ENCODE measurements at regions not wholly inside any gene's neighbourhood (a gene's known extent, or its start where the extent isn't known, plus 50 kb on each side); places are given as distances from the start of the nearest gene placed in this dataset.

GRCh38 chr21:28226563-28226962, 766.1 kb downstream of the LTN1 start:
- no peak for DNase-seq (ENCODE audit: low spot score)
- in situ Hi-C loops (cut with HindIII; ENCODE audit: low sequenced_read_pairs): no loop called here

GRCh38 chr21:28224191-28224726, 768.4 kb downstream of the LTN1 start:
- no peak for DNase-seq (ENCODE audit: low spot score)
- in situ Hi-C loops (cut with HindIII; ENCODE audit: low sequenced_read_pairs): no loop called here

- in situ Hi-C loops (cut with HindIII; ENCODE audit: low sequenced_read_pairs): no loop called here
- DNase-seq (ENCODE audit: low spot score): no peak
Observed at GRCh38 chr21:28221984-28222383, 770.7 kb downstream of the LTN1 start.

GRCh38 chr21:28220680-28221079, 772.0 kb downstream of the LTN1 start:
- in situ Hi-C loops (cut with HindIII; ENCODE audit: low sequenced_read_pairs): no loop called here

GRCh38 chr21:28216976-28217523, 775.6 kb downstream of the LTN1 start:
- DNase-seq (ENCODE audit: low spot score): no peak
- in situ Hi-C loops (cut with HindIII; ENCODE audit: low sequenced_read_pairs): no loop called here

More at GRCh38 chr21:28220680-28221079, 772.0 kb downstream of the LTN1 start:
- no peak for DNase-seq (ENCODE audit: low spot score)

- no peak for DNase-seq (ENCODE audit: low spot score)
- in situ Hi-C loops (cut with HindIII; ENCODE audit: low sequenced_read_pairs): no loop called here
Observed at GRCh38 chr21:28215214-28215954, 777.3 kb downstream of the LTN1 start.

GRCh38 chr21:28214786-28215185, 777.9 kb downstream of the LTN1 start:
- DNase-seq (ENCODE audit: low spot score): no peak
- in situ Hi-C loops (cut with HindIII; ENCODE audit: low sequenced_read_pairs): no loop called here

GRCh38 chr21:28213261-28213660, 779.4 kb downstream of the LTN1 start:
- no peak for DNase-seq (ENCODE audit: low spot score)
- in situ Hi-C loops (cut with HindIII; ENCODE audit: low sequenced_read_pairs): no loop called here

- in situ Hi-C loops (cut with HindIII; ENCODE audit: low sequenced_read_pairs): no loop called here
- DNase-seq (ENCODE audit: low spot score): no peak
Observed at GRCh38 chr21:28212061-28212460, 780.6 kb downstream of the LTN1 start.

GRCh38 chr21:28207436-28208173, 785.1 kb downstream of the LTN1 start:
- DNase-seq (ENCODE audit: low spot score): no peak
- in situ Hi-C loops (cut with HindIII; ENCODE audit: low sequenced_read_pairs): no loop called here

GRCh38 chr21:28200726-28201125, 792.0 kb downstream of the LTN1 start:
- in situ Hi-C loops (cut with HindIII; ENCODE audit: low sequenced_read_pairs): no loop called here

GRCh38 chr21:28196981-28197380, 795.7 kb downstream of the LTN1 start:
- in situ Hi-C loops (cut with HindIII; ENCODE audit: low sequenced_read_pairs): no loop called here

More at GRCh38 chr21:28200726-28201125, 792.0 kb downstream of the LTN1 start:
- no peak for DNase-seq (ENCODE audit: low spot score)

GRCh38 chr21:28193189-28193588, 799.5 kb downstream of the LTN1 start:
- in situ Hi-C loops (cut with HindIII; ENCODE audit: low sequenced_read_pairs): no loop called here
- DNase-seq (ENCODE audit: low spot score): no peak

More at GRCh38 chr21:28196981-28197380, 795.7 kb downstream of the LTN1 start:
- DNase-seq (ENCODE audit: low spot score): no peak

GRCh38 chr21:28186604-28187003, 806.1 kb downstream of the LTN1 start:
- in situ Hi-C loops (cut with HindIII; ENCODE audit: low sequenced_read_pairs): no loop called here
- no peak for DNase-seq (ENCODE audit: low spot score)

- in situ Hi-C loops (cut with HindIII; ENCODE audit: low sequenced_read_pairs): no loop called here
- no peak for DNase-seq (ENCODE audit: low spot score)
Observed at GRCh38 chr21:28181730-28182129, 810.9 kb downstream of the LTN1 start.

- in situ Hi-C loops (cut with HindIII; ENCODE audit: low sequenced_read_pairs): no loop called here
- DNase-seq (ENCODE audit: low spot score): no peak
Observed at GRCh38 chr21:28179136-28179535, 813.5 kb downstream of the LTN1 start.

- no peak for DNase-seq (ENCODE audit: low spot score)
- in situ Hi-C loops (cut with HindIII; ENCODE audit: low sequenced_read_pairs): no loop called here
Observed at GRCh38 chr21:28177124-28177523, 815.6 kb downstream of the LTN1 start.

- in situ Hi-C loops (cut with HindIII; ENCODE audit: low sequenced_read_pairs): no loop called here
- no peak for DNase-seq (ENCODE audit: low spot score)
Observed at GRCh38 chr21:28174701-28175100, 818.0 kb downstream of the LTN1 start.

GRCh38 chr21:28174006-28174405, 818.7 kb downstream of the LTN1 start:
- DNase-seq (ENCODE audit: low spot score): no peak
- in situ Hi-C loops (cut with HindIII; ENCODE audit: low sequenced_read_pairs): no loop called here

GRCh38 chr21:28172376-28172775, 820.3 kb downstream of the LTN1 start:
- in situ Hi-C loops (cut with HindIII; ENCODE audit: low sequenced_read_pairs): no loop called here
- DNase-seq (ENCODE audit: low spot score): no peak

Data from G401 (cell line).